ENCODE measurements at regions not wholly inside any gene's neighbourhood (a gene's known extent, or its start where the extent isn't known, plus 50 kb on each side); places are given as distances from the start of the nearest gene placed in this dataset.

DNA sequence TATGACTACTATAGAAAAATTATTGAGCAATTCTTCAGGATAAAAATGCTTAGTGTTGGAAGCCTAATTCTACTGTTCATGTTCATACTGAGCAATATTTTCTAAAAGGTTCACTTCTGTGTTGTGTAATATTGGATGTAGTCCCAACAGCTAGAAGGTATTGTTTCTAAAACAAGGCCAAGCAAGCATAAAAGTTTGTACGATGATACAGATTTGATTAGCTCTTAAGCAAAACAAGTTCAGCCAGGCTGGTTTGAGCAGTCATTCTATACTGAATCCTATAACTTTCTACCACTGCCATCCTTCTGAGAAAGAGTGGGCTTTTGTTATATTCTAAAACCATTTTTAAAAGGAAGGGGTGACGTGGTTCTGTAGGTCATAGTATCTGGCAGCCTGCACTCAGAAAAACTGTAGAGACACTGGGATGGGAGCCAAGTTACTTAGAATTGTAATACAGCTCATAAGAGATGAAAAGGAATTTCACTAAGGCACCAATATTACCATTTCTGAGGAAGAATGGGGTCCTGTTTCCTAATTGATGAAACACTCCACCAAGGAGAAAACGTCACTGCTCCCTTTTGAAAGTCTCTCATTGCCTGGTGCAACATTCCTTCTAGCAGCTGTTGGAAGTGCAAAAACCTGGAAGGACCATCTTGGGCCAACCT is 275.0 kb upstream of the DACH1 start:
- TF ChIP-seq, protein P1, sequence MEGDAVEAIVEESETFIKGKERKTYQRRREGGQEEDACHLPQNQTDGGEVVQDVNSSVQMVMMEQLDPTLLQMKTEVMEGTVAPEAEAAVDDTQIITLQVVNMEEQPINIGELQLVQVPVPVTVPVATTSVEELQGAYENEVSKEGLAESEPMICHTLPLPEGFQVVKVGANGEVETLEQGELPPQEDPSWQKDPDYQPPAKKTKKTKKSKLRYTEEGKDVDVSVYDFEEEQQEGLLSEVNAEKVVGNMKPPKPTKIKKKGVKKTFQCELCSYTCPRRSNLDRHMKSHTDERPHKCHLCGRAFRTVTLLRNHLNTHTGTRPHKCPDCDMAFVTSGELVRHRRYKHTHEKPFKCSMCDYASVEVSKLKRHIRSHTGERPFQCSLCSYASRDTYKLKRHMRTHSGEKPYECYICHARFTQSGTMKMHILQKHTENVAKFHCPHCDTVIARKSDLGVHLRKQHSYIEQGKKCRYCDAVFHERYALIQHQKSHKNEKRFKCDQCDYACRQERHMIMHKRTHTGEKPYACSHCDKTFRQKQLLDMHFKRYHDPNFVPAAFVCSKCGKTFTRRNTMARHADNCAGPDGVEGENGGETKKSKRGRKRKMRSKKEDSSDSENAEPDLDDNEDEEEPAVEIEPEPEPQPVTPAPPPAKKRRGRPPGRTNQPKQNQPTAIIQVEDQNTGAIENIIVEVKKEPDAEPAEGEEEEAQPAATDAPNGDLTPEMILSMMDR (IDR thresholded peaks at IDR 0.05; ENCODE audit: low read length): no peak
- TF ChIP-seq EZH2 (optimal IDR thresholded peaks at IDR 0.05; ENCODE audit: low read depth, low read length) (no peak), EZH2phosphoT487 (IDR thresholded peaks at IDR 0.05; ENCODE audit: low read length) (no peak)
